ENCODE measurements at regions not wholly inside any gene's neighbourhood (a gene's known extent, or its start where the extent isn't known, plus 50 kb on each side); places are given as distances from the start of the nearest gene placed in this dataset.

- Histone ChIP-seq H3K4me3 (no peak overlapping the region), H3K9me3 (ENCODE audit: insufficient read depth, low read depth) (no peaks in the 10 kb centered on the region), H4K20me1 (ENCODE audit: insufficient read depth) (no peaks in the 10 kb centered on the region), H3K79me2 (ENCODE audit: low read depth) (no peaks in the 10 kb centered on the region), H3K4me2 (no peak overlapping the region), H3F3A (ENCODE audit: insufficient read depth, low read depth) (no peaks in the 10 kb centered on the region), H3K9me2 (ENCODE audit: insufficient read depth) (no peaks in the 10 kb centered on the region), H3K27me3 (ENCODE audit: insufficient read depth, low read depth) (no peaks in the 10 kb centered on the region), H3K4me1 (replicated peaks; ENCODE audit: insufficient read depth) (no peaks in the 10 kb centered on the region), H3K27ac (no peak overlapping the region), H3K36me3 (ENCODE audit: low read depth) (no peaks in the 10 kb centered on the region), H2AFZ (no peak overlapping the region)
- TF ChIP-seq, protein P1, sequence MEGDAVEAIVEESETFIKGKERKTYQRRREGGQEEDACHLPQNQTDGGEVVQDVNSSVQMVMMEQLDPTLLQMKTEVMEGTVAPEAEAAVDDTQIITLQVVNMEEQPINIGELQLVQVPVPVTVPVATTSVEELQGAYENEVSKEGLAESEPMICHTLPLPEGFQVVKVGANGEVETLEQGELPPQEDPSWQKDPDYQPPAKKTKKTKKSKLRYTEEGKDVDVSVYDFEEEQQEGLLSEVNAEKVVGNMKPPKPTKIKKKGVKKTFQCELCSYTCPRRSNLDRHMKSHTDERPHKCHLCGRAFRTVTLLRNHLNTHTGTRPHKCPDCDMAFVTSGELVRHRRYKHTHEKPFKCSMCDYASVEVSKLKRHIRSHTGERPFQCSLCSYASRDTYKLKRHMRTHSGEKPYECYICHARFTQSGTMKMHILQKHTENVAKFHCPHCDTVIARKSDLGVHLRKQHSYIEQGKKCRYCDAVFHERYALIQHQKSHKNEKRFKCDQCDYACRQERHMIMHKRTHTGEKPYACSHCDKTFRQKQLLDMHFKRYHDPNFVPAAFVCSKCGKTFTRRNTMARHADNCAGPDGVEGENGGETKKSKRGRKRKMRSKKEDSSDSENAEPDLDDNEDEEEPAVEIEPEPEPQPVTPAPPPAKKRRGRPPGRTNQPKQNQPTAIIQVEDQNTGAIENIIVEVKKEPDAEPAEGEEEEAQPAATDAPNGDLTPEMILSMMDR (conservative IDR thresholded peaks at IDR 0.05), result no peak
- CTCF ChIA-PET, result no interaction called here
- POLR2A ChIA-PET (ENCODE audit: unreplicated experiment), result no interaction called here
- no peak for DNase-seq
- intact Hi-C loops (cut with micrococcal nuclease; ENCODE audit: unreplicated experiment), result no loop called here
- BruUV-seq (replicated peaks), result no TSS peak
Measured at GRCh38 chr5:118598311-118598710, 390.0 kb downstream of the DTWD2 start.

- H3F3A ChIP-seq (ENCODE audit: insufficient read depth, low read depth), result no peaks in the 10 kb centered on the region
- TF ChIP-seq, protein P1 (conservative IDR thresholded peaks at IDR 0.05), result no peak
- no peaks in the 10 kb centered on the region for H4K20me1 ChIP-seq (ENCODE audit: insufficient read depth)
- no peak overlapping the region for H3K4me2 ChIP-seq
- intact Hi-C loops (cut with micrococcal nuclease; ENCODE audit: unreplicated experiment), result no loop called here
- no TSS peak for BruUV-seq (replicated peaks)
- H3K36me3 ChIP-seq (ENCODE audit: low read depth), result no peaks in the 10 kb centered on the region
- DNase-seq, result no peak
- no peaks in the 10 kb centered on the region for H3K9me3 ChIP-seq (ENCODE audit: insufficient read depth, low read depth)
- H3K79me2 ChIP-seq (ENCODE audit: low read depth), result no peaks in the 10 kb centered on the region
- H3K4me3 ChIP-seq, result no peak overlapping the region
- H2AFZ ChIP-seq, result no peak overlapping the region
- H3K4me1 ChIP-seq (replicated peaks; ENCODE audit: insufficient read depth), result no peaks in the 10 kb centered on the region
- POLR2A ChIA-PET (ENCODE audit: unreplicated experiment), result no interaction called here
- H3K27me3 ChIP-seq (ENCODE audit: insufficient read depth, low read depth), result no peaks in the 10 kb centered on the region
- H3K27ac ChIP-seq, result no peak overlapping the region
- CTCF ChIA-PET, result no interaction called here
- H3K9me2 ChIP-seq (ENCODE audit: insufficient read depth), result no peaks in the 10 kb centered on the region
Measured at GRCh38 chr5:118597543-118597942, 390.8 kb downstream of the DTWD2 start.

- no peak overlapping the region for H3K4me3 ChIP-seq
- H2AFZ ChIP-seq, result no peak overlapping the region
- H3K79me2 ChIP-seq (ENCODE audit: low read depth), result no peaks in the 10 kb centered on the region
- H3K36me3 ChIP-seq (ENCODE audit: low read depth), result no peaks in the 10 kb centered on the region
- no peaks in the 10 kb centered on the region for H3K4me1 ChIP-seq (replicated peaks; ENCODE audit: insufficient read depth)
- intact Hi-C loops (cut with micrococcal nuclease; ENCODE audit: unreplicated experiment), result no loop called here
- DNase-seq, result no peak
- no TSS peak for BruUV-seq (replicated peaks)
- no peaks in the 10 kb centered on the region for H4K20me1 ChIP-seq (ENCODE audit: insufficient read depth)
- POLR2A ChIA-PET (ENCODE audit: unreplicated experiment), result no interaction called here
- no peaks in the 10 kb centered on the region for H3K9me2 ChIP-seq (ENCODE audit: insufficient read depth)
- CTCF ChIA-PET, result no interaction called here
- H3K4me2 ChIP-seq, result no peak overlapping the region
- no peaks in the 10 kb centered on the region for H3K27me3 ChIP-seq (ENCODE audit: insufficient read depth, low read depth)
- no peak overlapping the region for H3K27ac ChIP-seq
- TF ChIP-seq, protein P1 (conservative IDR thresholded peaks at IDR 0.05), result no peak
- no peak for TF ChIP-seq EZH2 (IDR thresholded peaks at IDR 0.05; ENCODE audit: low read depth)
- H3F3A ChIP-seq (ENCODE audit: insufficient read depth, low read depth), result no peaks in the 10 kb centered on the region
- no peaks in the 10 kb centered on the region for H3K9me3 ChIP-seq (ENCODE audit: insufficient read depth, low read depth)
Measured at GRCh38 chr5:118596255-118596654, 392.1 kb downstream of the DTWD2 start.
